H9 (cell line): ENCODE measurements at regions not wholly inside any gene's neighbourhood (a gene's known extent, or its start where the extent isn't known, plus 50 kb on each side); places are given as distances from the start of the nearest gene placed in this dataset.

Source experiments
- DNase-seq: peaks from one replicate; pipeline ENCODE4 v3.0.0-alpha.2; 2017
- H2AFZ ChIP-seq: one replicate; pipeline ENCODE4 v1.6.1; 2013; ENCODE audit warnings: mild to moderate bottlenecking, low read length, control low read depth, moderate library complexity
- H2AK5ac ChIP-seq: 2 replicates; pipeline ENCODE4 v1.6.1; 2013; ENCODE audit warnings: low read length, control low read depth, mixed read lengths; ENCODE audit not compliant: insufficient read length
- H2BK120ac ChIP-seq: one replicate; pipeline ENCODE4 v1.6.1; 2013; ENCODE audit warnings: low read depth, mild to moderate bottlenecking, low read length, control low read depth, inconsistent platforms; ENCODE audit not compliant: poor library complexity, severe bottlenecking
- H2BK12ac ChIP-seq: 2 replicates; pipeline ENCODE4 v1.6.1; 2013; ENCODE audit warnings: low read length, control low read depth, mixed read lengths, low read depth; ENCODE audit not compliant: insufficient read length
- H2BK15ac ChIP-seq: 2 replicates; pipeline ENCODE4 v1.6.1; 2013; ENCODE audit warnings: low read depth, low read length, control low read depth
- H2BK20ac ChIP-seq: one replicate; pipeline ENCODE4 v1.6.1; 2013; ENCODE audit warnings: low read depth, mild to moderate bottlenecking, low read length, control low read depth, inconsistent platforms; ENCODE audit not compliant: poor library complexity, severe bottlenecking
- H2BK5ac ChIP-seq: 2 replicates; pipeline ENCODE4 v1.6.1; 2013; ENCODE audit warnings: low read length, control low read depth, mixed read lengths; ENCODE audit not compliant: insufficient read length
- H3K14ac ChIP-seq: 2 replicates; pipeline ENCODE4 v1.6.1; 2013; ENCODE audit warnings: low read length, control low read depth; ENCODE audit not compliant: insufficient read depth
- H3K18ac ChIP-seq: 2 replicates; pipeline ENCODE4 v1.6.1; 2013; ENCODE audit warnings: low read depth, mild to moderate bottlenecking, mixed read lengths, low read length, control low read depth; ENCODE audit not compliant: insufficient read length
- H3K23ac ChIP-seq: 2 replicates; pipeline ENCODE4 v1.6.1; 2013; ENCODE audit warnings: low read length, control low read depth, mixed read lengths, low read depth; ENCODE audit not compliant: insufficient read length
- H3K23me2 ChIP-seq: 2 replicates; pipeline ENCODE4 v1.6.1; 2013; ENCODE audit warnings: low read depth, mild to moderate bottlenecking, mixed read lengths, low read length, control low read depth; ENCODE audit not compliant: insufficient read length, poor library complexity, severe bottlenecking
- H3K27ac ChIP-seq: 2 replicates; pipeline ENCODE4 v1.5.1; 2013; ENCODE audit warnings: low read length, control low read depth, mixed read lengths, low read depth; ENCODE audit not compliant: insufficient read length
- H3K27me3 ChIP-seq: 2 replicates; pipeline ENCODE4 v1.6.1; 2013; ENCODE audit warnings: low read length, control low read depth, inconsistent platforms; ENCODE audit not compliant: insufficient read depth
- H3K4ac ChIP-seq: 2 replicates; pipeline ENCODE4 v1.6.1; 2013; ENCODE audit warnings: low read depth, mild to moderate bottlenecking, control low read depth, inconsistent platforms, low read length, moderate library complexity
- H3K4me1 ChIP-seq: 2 replicates; pipeline ENCODE4 v1.6.1; 2013; ENCODE audit warnings: low read length, control low read depth, inconsistent platforms; ENCODE audit not compliant: insufficient read depth
- H3K4me2 ChIP-seq: 2 replicates; pipeline ENCODE4 v1.6.1; 2013; ENCODE audit warnings: low read length, control low read depth, mixed read lengths; ENCODE audit not compliant: insufficient read length, insufficient read depth
- H3K56ac ChIP-seq: 2 replicates; pipeline ENCODE4 v1.6.1; 2013; ENCODE audit warnings: low read depth, mild to moderate bottlenecking, mixed read lengths, low read length, control low read depth; ENCODE audit not compliant: insufficient read length
- H3K79me1 ChIP-seq: 2 replicates; pipeline ENCODE4 v1.6.1; 2013; ENCODE audit warnings: low read depth, mild to moderate bottlenecking, moderate library complexity, low read length, control low read depth, inconsistent platforms; ENCODE audit not compliant: insufficient read depth, poor library complexity, severe bottlenecking
- H3K79me2 ChIP-seq: 2 replicates; pipeline ENCODE4 v1.6.1; 2013; ENCODE audit warnings: low read length, control low read depth, inconsistent platforms; ENCODE audit not compliant: insufficient read depth
- H3K9ac ChIP-seq: 2 replicates; pipeline ENCODE4 v1.6.1; 2013; ENCODE audit warnings: low read length, control low read depth, mixed read lengths; ENCODE audit not compliant: insufficient read length; ENCODE audit errors: extremely low read depth
- H3K9me3 ChIP-seq: one replicate; pipeline ENCODE4 v1.6.1; 2013; ENCODE audit warnings: low read depth, low read length, inconsistent platforms; ENCODE audit not compliant: control insufficient read depth
- H3T11ph ChIP-seq: one replicate; pipeline ENCODE4 v1.6.1; 2013; ENCODE audit warnings: mild to moderate bottlenecking, low read length, control low read depth, inconsistent platforms
- H4K20me1 ChIP-seq: one replicate; pipeline ENCODE4 v1.6.1; 2013; ENCODE audit not compliant: control insufficient read depth, insufficient read length, insufficient read depth
- H4K5ac ChIP-seq: 2 replicates; pipeline ENCODE4 v1.6.1; 2013; ENCODE audit warnings: low read depth, mild to moderate bottlenecking, mixed read lengths, low read length, control low read depth; ENCODE audit not compliant: insufficient read length
- H4K8ac ChIP-seq: replicated peaks from 2 replicates; pipeline ENCODE4 v1.6.1; 2013; ENCODE audit warnings: low read length, control low read depth, mixed read lengths, low read depth; ENCODE audit not compliant: insufficient read length
- H4K91ac ChIP-seq: 2 replicates; pipeline ENCODE4 v1.6.1; 2013; ENCODE audit warnings: low read depth, mild to moderate bottlenecking, moderate library complexity, mixed read lengths, low read length, control low read depth; ENCODE audit not compliant: insufficient read length
- H3K27ac Mint-ChIP-seq, 3 experiments: 2 replicates in 2 of 3; 3 replicates in 1 of 3; pipeline ENCODE4 v1.8.0; 2020 to 2021; ENCODE audit warnings: mixed read lengths in 3 of 3, mild to moderate bottlenecking in 1 of 3, moderate library complexity in 1 of 3
- H3K27me3 Mint-ChIP-seq: 2 replicates; pipeline ENCODE4 v1.8.0; 2021; ENCODE audit warnings: low read depth, mild to moderate bottlenecking, moderate library complexity, mixed read lengths
- H3K36me3 Mint-ChIP-seq, 3 experiments: 2 replicates in 2 of 3; 3 replicates in 1 of 3; pipeline ENCODE4 v1.8.0; 2020 to 2021; ENCODE audit warnings: low read depth in 3 of 3, mixed read lengths in 3 of 3; ENCODE audit not compliant: insufficient read depth in 1 of 3
- H3K4me1 Mint-ChIP-seq, 2 experiments: 2 replicates each; pipeline ENCODE4 v1.8.0; 2020; ENCODE audit warnings: mixed read lengths in 2 of 2
- H3K4me3 Mint-ChIP-seq, 2 experiments: 2 replicates in 1 of 2; 3 replicates in 1 of 2; pipeline ENCODE4 v1.8.0; 2020 to 2021; ENCODE audit warnings: mild to moderate bottlenecking in 2 of 2, mixed read lengths in 2 of 2, moderate library complexity in 1 of 2
- H3K9me3 Mint-ChIP-seq, 2 experiments: 2 replicates in 1 of 2; 3 replicates in 1 of 2; pipeline ENCODE4 v1.8.0; 2020; ENCODE audit warnings: mild to moderate bottlenecking in 2 of 2, mixed read lengths in 2 of 2, moderate library complexity in 1 of 2
- CTCF ChIP-seq: fragments of 200-600 bp; sonication (generic); conservative IDR thresholded peaks from 3 replicates; pipeline ENCODE4 v1.8.0; 2021; ENCODE audit warnings: antibody characterized with exemption, mild to moderate bottlenecking
- WGBS: extraction: QIAGEN DNeasy Blood & Tissue Kit; methylation state at CpG from one replicate; pipeline ENCODE4 v1.1.7; 2013; ENCODE audit warnings: missing lambda C conversion rate, low lambda C conversion rate, mixed read lengths; ENCODE audit not compliant: insufficient read length; ENCODE audit errors: extremely low coverage; 5-methylcytosine and 5-hydroxymethylcytosine counted together

- Histone ChIP-seq H4K20me1 (no peaks in the 10 kb centered on the region), H3K79me2 (no peaks in the 10 kb centered on the region), H4K8ac (no peak overlapping the region), H4K91ac (no peak overlapping the region), H3K9ac (no peak overlapping the region), H3K18ac (no peak overlapping the region), H4K5ac (no peak overlapping the region), H3K4me2 (no peak overlapping the region), H3K4me1 (no peaks in the 10 kb centered on the region), H2BK12ac (no peak overlapping the region), H3K79me1 (no peaks in the 10 kb centered on the region), H3K27me3 (no peaks in the 10 kb centered on the region), H2AFZ (no peak overlapping the region), H2BK15ac (no peak overlapping the region), H2BK120ac (no peak overlapping the region), H3K14ac (no peak overlapping the region), H2BK20ac (no peak overlapping the region), H3K9me3 (no peaks in the 10 kb centered on the region), H3K23ac (no peak overlapping the region), H3K56ac (no peak overlapping the region), H3K4ac (no peak overlapping the region), H3T11ph (no peak overlapping the region), H3K23me2 (no peaks in the 10 kb centered on the region), H2AK5ac (no peak overlapping the region), H3K27ac (no peak overlapping the region), H2BK5ac (no peak overlapping the region)
- no peaks in the 10 kb centered on the region; a peak in 1 of 5 replicates for H3K9me3 Mint-ChIP-seq
- no peak for TF ChIP-seq CTCF
- no peak for DNase-seq
- H3K4me3 Mint-ChIP-seq: no peak overlapping the region
- no peak overlapping the region for H3K27ac Mint-ChIP-seq
- peaks cover 0 to 5% of the 10 kb centered on the region in 2 experiments; a peak in 1 of 4 replicates for H3K4me1 Mint-ChIP-seq
- H3K27me3 Mint-ChIP-seq: no peaks in the 10 kb centered on the region; the same call in none of the 2 replicates
- WGBS: no CpG with 5 or more reads among the region's 10 CpGs
- H3K36me3 Mint-ChIP-seq: peaks cover 0 to 1% (median 0%) of the 10 kb centered on the region in 3 experiments; a peak in 1 of 7 replicates
Measured at GRCh38 chr4:24105327-24106038, 215.6 kb upstream of the PPARGC1A start.
